ENCODE measurements at regions not wholly inside any gene's neighbourhood (a gene's known extent, or its start where the extent isn't known, plus 50 kb on each side); places are given as distances from the start of the nearest gene placed in this dataset.

DNA sequence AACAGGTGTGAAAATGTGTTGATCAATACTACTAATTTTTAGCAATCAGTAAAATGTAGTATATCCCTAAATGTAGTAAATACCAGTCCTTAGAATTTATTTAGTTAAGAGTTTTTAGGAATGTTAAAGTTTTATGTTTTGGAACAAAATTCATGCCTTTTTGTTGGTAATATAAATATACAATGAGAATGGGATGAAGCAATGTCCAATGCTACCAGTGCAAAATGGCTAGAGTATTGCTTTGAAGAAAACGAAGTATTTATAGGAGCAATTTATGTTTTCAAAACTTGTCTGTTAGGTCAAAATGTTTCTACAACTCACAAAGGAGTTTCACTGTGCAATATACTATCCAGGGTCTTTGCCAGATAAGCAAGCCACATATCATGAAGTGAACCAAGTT, 851.5 kb downstream of the PCDH18 start:
- H3K27ac ChIP-seq (ENCODE audit: extremely low read depth, low read depth, low read length) = no peak overlapping the region
- no peaks in the 10 kb centered on the region for H3K36me3 ChIP-seq (ENCODE audit: control insufficient read depth in 2 of 2, insufficient read depth in 1 of 2, low read length in 2 of 2)
- POLR2A ChIA-PET = no interaction called here
- CTCF ChIA-PET = interaction anchor here (1.0 kb wide), 1 partner anchor 184 kb away, joined by 3 read pairs; no protein-coding TSS in a partner anchor
- TF ChIP-seq FEZF1 (tag by site-specific recombination; IDR thresholded peaks at IDR 0.05) = no peak
- TF ChIP-seq ZFP41 (tag by site-specific recombination; IDR thresholded peaks at IDR 0.05; ENCODE audit: borderline replicate concordance) = no peak
- no peaks in the 10 kb centered on the region for H3K4me1 ChIP-seq (ENCODE audit: control insufficient read depth, insufficient read depth, low read length)
- no peak overlapping the region for H3K4me3 ChIP-seq (ENCODE audit: low read depth, low read length)
- no peaks in the 10 kb centered on the region for H3K9me3 ChIP-seq (ENCODE audit: control insufficient read depth, insufficient read depth, low read depth, low read length)

GRCh38 chr4:136680271-136680670, 852.0 kb downstream of the PCDH18 start:
- ChIA-PET CTCF (interaction anchor here (0.6 kb wide), 1 partner anchor 87 kb away, joined by 4 read pairs; no protein-coding TSS in a partner anchor), POLR2A (no interaction called here)
- H3K4me3 ChIP-seq (ENCODE audit: low read depth, low read length) = no peak overlapping the region
- no peaks in the 10 kb centered on the region for H3K36me3 ChIP-seq (ENCODE audit: control insufficient read depth in 2 of 2, insufficient read depth in 1 of 2, low read length in 2 of 2)
- H3K9me3 ChIP-seq (ENCODE audit: control insufficient read depth, insufficient read depth, low read depth, low read length) = no peaks in the 10 kb centered on the region
- no peaks in the 10 kb centered on the region for H3K4me1 ChIP-seq (ENCODE audit: control insufficient read depth, insufficient read depth, low read length)
- no peak for TF ChIP-seq SCRT1 (tag by site-specific recombination; IDR thresholded peaks at IDR 0.05; ENCODE audit: borderline replicate concordance)
- TF ChIP-seq ZNF423 (tag by site-specific recombination; IDR thresholded peaks at IDR 0.05) = no peak
- no peak for TF ChIP-seq REPIN1 (tag by site-specific recombination; IDR thresholded peaks at IDR 0.05; ENCODE audit: low read depth)
- no peak overlapping the region for H3K27ac ChIP-seq (ENCODE audit: extremely low read depth, low read depth, low read length)

GRCh38 chr4:136670265-136670664, 862.0 kb downstream of the PCDH18 start:
- no peak overlapping the region for H3K4me3 ChIP-seq (ENCODE audit: low read depth, low read length)
- no peaks in the 10 kb centered on the region for H3K9me3 ChIP-seq (ENCODE audit: control insufficient read depth, insufficient read depth, low read depth, low read length)
- TF ChIP-seq ZNF670 (tag by site-specific recombination; IDR thresholded peaks at IDR 0.05; ENCODE audit: low read depth) (no peak), ZNF324 (tag by site-specific recombination; IDR thresholded peaks at IDR 0.05) (no peak), ZNF391 (tag by site-specific recombination; IDR thresholded peaks at IDR 0.05; ENCODE audit: borderline replicate concordance, low read depth) (no peak), ZNF449 (tag by site-specific recombination; IDR thresholded peaks at IDR 0.05) (no peak), ZNF23 (tag by site-specific recombination; IDR thresholded peaks at IDR 0.05; ENCODE audit: borderline replicate concordance) (no peak)
- no peak overlapping the region for H3K27ac ChIP-seq (ENCODE audit: extremely low read depth, low read depth, low read length)
- ChIA-PET CTCF (no interaction called here), POLR2A (no interaction called here)
- H3K36me3 ChIP-seq (ENCODE audit: control insufficient read depth in 2 of 2, insufficient read depth in 1 of 2, low read length in 2 of 2) = no peaks in the 10 kb centered on the region
- no peaks in the 10 kb centered on the region for H3K4me1 ChIP-seq (ENCODE audit: control insufficient read depth, insufficient read depth, low read length)

- Histone ChIP-seq H3K9me3 (ENCODE audit: control insufficient read depth, insufficient read depth, low read depth, low read length) (no peaks in the 10 kb centered on the region), H3K36me3 (ENCODE audit: control insufficient read depth in 2 of 2, insufficient read depth in 1 of 2, low read length in 2 of 2) (no peaks in the 10 kb centered on the region), H3K27ac (ENCODE audit: extremely low read depth, low read depth, low read length) (no peak overlapping the region), H3K4me3 (ENCODE audit: low read depth, low read length) (no peak overlapping the region), H3K4me1 (ENCODE audit: control insufficient read depth, insufficient read depth, low read length) (no peaks in the 10 kb centered on the region)
- ChIA-PET POLR2A (no interaction called here), CTCF (interaction anchor here (0.7 kb wide), 1 partner anchor 1805 kb away, joined by 5 read pairs; no protein-coding TSS in a partner anchor)
- TF ChIP-seq, protein P1, sequence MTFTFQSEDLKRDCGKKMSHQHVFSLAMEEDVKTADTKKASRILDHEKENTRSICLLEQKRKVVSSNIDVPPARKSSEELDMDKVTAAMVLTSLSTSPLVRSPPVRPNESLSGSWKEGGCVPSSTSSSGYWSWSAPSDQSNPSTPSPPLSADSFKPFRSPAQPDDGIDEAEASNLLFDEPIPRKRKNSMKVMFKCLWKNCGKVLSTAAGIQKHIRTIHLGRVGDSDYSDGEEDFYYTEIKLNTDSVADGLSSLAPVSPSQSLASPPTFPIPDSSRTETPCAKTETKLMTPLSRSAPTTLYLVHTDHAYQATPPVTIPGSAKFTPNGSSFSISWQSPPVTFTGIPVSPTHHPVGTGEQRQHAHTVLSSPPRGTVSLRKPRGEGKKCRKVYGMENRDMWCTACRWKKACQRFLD (tag by site-specific recombination; IDR thresholded peaks at IDR 0.05) = no peak
- TF ChIP-seq KLF7 (tag by site-specific recombination; IDR thresholded peaks at IDR 0.05; ENCODE audit: borderline replicate concordance) = no peak
- no peak for TF ChIP-seq FEZF1 (tag by site-specific recombination; IDR thresholded peaks at IDR 0.05)
- no peak for TF ChIP-seq ZBTB49 (tag by site-specific recombination; IDR thresholded peaks at IDR 0.05; ENCODE audit: low read depth)
These were observed 867.3 kb downstream of the PCDH18 start for GRCh38 chr4:136664988-136665387.
